C1 segment of cervical spinal cord (tissue), 14 donors: ENCODE measurements at regions not wholly inside any gene's neighbourhood (a gene's known extent, or its start where the extent isn't known, plus 50 kb on each side); places are given as distances from the start of the nearest gene placed in this dataset.

Experiments
- DNase-seq, 14 donors: peaks; one replicate each; lab custom pipeline; 2025; lab: John Stamatoyannopoulos, UW

DNA sequence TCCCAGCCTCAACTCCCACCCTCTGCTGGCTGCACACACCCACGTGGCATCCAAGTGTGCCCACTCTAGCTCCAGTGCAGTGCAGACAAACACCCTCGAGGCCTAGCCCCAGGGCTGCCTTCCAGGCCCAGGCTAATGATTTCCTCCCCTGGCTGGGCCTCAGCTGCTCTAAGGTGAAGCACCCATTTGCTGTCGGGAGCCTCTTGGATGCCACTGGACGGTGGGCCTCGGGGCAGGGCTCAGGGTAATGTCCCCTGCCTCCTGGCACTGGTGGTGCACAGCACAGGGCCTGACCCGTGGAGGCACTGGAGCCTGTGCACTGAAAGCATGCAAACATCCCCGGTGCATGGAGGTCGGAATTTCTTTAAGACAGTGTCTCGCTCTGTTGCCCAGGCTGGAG, 635.2 kb downstream of the TBC1D22A start:
- DNase-seq, result no peak

DNA sequence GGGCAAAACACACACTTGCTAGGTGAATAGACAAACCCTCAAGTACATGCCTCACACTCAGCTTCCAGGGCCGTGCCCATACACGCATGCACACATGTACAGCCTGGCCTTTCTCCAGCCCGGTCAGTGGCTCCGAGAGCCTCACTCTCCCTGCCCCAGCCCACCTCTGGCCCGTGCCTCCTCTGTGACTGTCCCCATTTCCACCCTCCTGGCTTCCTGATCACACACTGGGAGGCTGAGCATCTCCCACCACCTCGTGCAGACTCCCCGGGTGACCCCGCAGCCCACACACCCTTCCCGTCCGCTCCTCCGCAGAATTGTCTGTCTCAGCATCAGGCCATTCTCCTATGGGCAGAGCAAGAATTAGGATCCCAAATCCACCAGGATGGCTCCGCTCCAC, 634.1 kb downstream of the TBC1D22A start:
- DNase-seq, result no peak

DNA sequence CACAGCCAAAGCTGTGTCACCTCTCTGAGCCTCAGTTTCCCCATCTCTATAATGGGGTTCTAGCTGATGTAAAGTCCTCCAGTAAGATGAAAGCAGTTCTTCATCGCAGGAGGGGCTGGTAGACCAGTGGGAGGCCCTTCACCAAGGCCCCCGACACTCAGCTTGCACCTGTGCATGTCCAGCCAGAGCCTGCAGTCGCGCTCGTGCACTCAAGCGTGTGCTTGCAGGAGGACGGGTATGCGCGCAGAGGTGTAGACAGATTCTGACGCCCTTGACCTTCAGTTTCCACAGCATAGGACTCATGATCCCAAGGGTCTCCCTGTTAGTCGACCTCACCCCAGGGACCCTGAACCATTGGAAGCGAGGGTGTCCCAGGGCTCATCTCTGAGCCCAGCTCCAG, 633.7 kb downstream of the TBC1D22A start:
- DNase-seq, result no peak

DNA sequence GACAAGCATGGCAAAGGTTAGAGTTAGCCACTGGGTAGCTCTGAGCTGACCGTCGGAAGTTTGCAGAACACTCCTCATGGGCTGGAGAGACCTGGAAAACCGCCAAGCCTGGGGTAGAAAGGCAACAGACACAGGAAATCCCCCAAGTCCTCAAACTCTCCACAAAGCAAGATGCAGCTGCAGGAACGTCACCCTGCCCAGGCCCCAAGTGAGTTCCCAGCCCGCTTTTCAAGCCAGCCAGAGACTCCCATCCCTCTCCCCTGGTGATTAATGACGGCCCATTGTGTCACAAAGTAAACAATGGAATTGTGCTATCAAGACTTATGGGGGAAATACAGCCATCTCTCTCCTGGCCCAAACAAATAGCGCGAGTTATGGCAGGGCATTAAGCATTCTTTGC, 633.0 kb downstream of the TBC1D22A start:
- DNase-seq, result no peak

DNA sequence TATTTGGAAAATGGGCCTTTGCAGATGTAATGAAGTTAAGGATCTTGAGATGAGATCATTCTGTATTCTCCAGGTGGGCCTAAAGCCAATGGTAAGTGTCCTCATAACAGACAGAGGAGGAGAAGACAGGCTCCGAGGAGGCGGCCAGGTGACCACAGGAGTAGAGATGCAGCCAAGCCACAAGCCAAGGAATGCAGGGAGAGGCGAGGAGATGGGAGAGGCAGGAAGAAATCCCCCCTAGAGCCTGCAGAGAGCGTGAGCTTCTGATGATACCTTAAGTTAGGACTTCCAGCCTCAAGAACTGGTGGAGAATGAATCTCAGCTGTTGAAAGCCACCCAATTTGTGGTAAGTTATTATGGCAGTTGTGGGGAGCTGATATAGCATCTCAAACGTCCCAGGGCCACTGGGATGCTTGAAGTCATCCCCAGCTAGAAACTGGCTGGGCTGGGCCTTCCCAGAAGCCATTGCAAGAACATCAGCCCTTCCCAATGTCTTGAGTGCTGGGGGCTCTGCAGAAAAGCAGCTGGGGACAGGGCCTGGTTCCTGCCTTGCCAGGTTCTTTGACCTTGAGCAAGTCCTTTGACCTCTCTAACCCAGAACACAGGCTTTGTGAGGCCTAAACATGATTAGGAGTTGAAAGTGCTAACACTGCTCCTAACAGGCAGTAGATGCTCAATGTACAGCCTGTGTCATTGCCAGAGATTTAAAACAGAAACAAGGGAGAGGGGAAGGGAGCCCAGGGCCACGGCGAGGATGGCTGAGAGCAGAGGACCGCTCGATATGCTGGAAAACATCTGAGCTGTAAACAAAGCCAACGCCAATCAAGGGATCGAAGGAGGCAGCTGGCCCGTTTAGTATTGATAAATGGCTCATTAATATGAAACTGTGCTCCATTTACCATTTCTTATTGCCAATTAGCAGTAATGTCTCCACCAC, 632.3 kb downstream of the TBC1D22A start:
- DNase-seq, result no peak

DNA sequence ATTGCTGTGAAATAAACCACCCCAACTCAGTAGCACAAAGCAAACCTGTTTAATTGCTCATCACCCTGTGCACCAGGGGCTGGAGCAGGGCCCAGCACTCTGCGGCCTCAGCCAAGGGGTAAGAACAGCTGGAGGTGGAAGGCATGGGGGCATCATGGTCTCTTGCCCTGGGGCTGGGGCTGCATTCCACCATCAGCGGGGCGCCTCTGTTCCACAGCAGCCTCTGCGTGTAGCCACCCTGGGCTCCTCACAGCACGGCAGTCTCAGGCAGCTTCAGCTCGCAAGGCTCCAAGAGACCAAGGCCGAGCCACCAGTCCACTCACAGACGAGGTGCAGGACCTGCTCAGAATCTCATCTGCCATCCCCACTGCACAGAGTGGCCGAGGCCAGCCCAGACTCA, 630.7 kb downstream of the TBC1D22A start:
- DNase-seq, result no peak

DNA sequence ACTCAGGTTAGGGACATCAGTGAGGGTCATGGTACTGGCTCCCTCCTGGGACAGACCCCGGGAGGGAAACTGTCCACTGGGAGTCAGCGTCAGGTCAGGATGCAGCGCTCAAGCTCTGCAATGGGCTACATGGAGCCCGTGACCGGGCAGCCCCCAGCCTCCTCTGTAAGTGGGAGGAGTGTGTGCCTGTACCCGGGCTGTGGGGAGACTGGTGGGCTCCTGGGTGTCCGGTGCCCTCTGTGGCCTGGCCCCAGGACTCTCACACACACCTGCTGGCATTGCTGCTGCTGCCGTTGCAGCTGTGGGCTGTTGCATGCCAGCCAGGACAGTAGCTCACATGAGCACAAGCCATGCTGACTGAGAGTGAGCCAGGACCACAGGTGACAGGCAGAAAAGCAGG, 630.3 kb downstream of the TBC1D22A start:
- no peak for DNase-seq

DNA sequence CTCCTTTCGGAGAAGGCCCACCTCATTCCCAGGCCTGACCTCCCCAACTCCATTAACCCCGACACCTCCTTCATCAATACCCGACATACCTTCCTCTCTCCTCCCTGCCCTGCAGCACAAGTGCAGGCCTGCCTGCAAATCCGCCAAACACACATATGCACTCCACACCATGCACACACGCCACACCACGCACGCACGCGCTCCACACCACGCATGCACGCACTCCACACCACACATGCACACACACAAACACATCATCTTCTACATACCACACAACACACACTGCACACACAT, 629.6 kb downstream of the TBC1D22A start:
- DNase-seq, result no peak

DNA sequence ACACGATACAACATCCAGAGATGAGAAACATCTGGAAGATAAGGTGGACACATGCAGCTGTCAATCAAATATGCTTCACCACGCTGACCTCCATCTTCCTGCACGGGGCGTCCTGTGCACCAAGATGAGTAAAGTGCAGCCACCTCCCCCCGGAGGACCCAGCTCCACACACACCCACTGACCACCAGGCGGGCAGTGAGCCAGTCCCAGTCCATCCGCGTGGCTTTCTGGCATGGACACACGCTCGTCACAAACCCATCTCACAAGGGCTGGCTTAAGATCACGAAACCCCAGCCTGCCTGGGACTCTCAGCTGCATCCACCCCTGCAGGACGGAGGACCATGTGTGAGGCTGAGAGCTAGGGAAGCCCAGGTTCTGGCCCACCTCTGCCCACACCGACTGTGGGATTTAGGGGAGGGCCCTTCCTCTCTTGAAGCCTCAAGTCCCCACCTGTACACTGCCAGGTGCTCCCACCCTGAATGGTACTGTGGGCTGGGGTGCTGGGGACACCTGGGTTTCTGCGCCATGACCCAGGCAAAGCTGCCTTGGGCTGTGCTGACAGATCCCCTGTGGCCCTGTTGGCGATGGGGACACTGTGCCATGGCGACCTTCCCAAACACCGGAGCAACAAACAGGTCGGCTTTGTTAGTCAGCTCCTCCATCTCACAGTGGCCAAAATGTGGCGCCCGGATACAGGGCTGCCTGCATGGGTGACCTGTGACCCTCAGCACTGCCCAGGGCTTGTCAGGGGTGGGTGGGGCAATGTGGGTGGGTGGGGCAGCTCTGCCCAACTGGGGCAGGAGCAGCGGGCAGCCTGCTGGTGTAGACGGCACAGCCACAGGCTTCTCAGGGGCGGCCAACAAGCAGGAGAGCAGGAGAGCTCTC, 629.0 kb downstream of the TBC1D22A start:
- no peak for DNase-seq

DNA sequence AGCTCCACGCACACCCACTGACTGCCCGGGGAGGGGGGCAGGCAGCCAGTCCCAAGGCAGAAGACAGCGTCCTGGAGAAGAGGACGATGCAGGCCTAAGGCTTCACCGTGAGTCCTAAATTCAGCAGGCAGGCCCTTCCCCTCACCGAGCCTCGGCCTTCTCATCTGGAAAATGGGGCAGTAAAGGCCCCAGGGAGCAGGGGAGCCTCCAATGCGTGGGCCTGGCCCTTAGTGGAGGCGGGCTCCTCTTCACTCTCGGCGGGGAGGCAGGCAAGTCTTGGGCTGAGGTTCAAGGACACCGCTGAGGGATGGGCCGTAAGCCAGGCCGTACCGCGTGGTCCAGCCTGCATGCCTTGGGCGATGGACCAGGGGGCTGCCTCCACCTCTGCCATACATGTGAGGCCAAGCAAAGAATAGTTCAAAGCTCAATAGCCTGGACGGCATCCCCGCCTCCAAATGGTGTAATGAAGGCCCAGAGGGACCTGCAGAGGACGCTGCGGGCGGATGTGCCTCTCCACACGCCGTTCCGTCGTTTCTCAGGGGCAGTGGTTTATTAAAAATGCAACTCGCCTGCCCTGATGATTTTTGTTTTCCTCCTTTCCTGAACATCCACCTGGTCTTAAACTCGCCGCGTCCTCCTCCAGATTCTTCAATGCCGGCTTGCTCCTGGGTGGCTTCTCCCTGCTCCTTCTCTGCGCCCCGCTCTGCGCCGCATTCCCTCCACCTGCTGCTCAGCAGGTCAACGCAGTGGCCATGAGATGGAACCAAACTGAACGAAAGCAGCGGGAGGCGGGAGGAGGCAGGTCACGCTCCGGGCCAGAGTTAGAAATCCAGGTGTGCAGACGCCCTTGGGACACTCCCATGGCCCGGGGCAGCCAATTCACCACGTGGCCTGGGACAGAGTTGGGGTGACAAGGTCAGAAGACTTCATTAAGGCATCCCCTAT, 627.8 kb downstream of the TBC1D22A start:
- DNase-seq, result no peak

DNA sequence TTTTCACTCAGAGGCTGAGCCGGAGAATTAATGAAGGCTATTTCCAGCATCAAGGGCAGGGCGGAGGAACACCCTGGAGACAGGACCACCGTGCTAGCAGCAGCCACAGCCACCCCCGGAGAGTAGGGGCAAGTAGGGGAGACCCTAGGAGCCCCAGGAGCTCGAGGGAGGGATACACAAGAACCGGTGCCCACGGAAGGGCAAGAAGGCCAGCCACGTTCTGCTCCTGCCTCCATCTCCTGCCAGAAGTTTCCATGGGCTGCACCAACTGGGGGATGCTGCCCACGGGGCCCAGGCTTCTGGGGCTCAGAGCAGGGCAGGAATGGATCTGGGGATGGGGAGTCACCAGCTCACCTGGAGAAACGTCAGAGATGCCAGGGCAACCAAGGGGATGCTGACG, 626.8 kb downstream of the TBC1D22A start:
- DNase-seq, result no peak

DNA sequence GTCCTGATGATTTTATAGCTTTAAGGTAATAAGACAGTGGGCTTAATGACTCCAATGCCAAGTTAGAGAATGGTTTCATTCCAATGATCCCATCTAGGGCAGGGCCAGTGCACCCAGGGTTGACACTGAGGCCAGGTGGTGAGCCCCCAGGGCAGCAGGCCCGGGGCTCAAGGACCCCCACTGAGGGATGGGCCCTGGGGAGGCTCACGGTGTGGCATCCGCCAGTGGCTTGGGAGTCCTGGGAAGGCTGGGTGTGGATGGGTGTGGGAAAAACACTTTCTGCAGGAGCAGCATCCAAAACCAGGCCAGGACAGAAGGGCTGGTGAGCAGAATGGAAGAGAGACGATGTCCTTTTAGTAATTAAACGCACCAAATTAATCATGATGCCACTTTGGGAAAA, 626.3 kb downstream of the TBC1D22A start:
- DNase-seq, result no peak

DNA sequence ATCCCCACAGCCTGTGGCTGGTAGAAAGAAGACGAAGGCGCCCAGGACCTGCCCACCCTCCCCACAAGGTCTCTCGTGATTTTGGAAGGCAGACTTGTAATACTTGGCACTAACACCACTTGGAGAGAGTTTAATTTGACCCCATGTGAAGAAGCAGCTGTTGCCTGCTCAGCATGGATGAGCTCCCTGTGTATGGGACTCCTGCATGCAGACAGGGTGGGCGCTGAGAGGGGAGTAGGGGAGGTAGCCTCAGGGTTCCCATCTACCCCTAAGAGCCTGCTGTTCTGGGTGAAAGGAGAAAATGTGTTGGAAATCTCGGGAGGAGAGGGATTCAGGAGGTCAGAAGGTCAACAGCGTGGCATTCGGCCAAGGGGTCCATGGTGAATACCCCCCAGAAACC, 625.9 kb downstream of the TBC1D22A start:
- no peak for DNase-seq

DNA sequence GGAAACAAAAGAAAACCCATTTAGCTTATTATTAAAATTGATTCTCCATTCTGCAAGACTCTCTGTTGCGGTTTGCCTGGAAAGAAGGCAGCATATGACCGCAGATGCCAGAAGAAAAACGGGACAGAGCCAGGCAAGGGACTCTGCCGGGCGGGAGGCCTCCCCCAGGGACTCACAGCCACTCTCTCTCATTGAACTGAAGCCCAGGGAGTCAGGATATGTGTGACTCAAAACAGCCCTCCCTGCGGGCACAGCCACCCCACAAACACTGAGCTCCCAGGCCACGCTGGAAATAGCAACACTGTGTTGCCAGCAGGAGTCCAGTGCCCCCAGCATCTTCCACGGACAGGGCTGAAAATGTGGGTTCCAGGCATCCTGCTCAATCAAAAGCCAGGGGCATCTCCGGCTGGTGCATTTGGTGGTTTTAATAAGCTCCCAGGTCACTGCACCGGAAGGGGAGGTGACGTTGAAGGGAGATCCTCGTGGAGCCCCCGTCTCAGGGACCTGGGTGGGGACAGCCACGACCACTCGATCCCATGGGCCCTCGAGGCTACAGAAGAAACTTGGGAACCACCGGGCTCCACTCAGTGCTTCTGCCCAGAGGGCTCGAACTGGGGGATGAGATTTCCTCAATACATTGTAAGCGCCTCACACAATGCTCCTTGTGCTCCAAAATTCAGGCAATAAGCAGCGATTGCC, 624.5 kb downstream of the TBC1D22A start:
- peak in 1 of 14 donors; percentile 1 for DNase-seq

DNA sequence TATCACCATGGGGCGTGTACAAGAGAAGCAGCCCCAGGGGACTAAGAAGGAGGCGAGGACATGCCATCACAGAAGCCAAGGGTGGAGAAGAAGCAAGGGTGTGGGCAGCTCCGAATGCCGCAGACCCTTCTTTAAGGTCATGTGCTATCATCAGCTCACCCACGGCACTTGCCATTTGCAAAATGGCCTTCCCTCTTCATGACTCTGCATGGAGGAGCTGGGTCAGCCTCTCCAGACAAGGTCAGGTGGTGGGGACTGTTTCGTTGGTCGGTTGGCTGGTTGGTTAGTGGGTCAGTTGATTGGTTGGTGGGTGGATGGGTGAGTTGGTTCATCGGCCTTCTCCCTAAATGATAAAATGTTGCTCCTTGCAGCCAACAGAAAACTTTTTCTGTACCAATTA, 622.5 kb downstream of the TBC1D22A start:
- DNase-seq, result no peak

DNA sequence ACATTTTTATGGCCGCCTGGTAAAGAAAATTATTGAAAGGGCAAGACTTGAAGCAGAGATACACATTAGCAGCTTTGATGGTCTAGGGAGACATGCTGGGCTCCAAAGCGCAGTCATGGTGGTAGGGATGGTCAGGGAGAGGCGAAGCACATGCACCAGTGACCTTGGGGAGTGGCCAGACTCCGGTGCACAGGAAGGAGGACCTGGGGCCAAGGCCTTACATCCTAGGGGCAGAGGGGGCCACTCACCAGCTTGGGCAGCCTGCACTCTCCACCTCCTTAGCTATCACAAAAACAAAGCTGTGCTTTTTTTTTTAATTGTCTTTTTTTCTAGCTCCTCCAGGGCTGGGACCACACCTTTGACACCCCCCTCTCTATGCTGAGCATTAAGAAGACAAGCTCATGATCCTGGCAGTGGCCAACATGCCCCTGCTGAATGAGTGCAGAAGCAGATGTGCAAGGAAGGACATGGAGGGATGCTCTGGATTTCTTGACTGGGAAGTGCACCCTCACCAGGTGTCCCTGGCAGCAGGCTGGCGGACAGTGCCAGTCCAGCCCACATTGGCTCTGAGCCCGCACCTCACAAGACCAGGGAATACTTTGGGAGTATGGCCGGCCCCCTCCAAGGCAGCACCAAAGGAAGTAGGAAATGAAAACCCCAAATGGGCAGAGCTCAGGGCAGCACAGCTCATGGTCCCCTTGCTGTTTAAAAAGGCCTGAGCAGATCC, 619.9 kb downstream of the TBC1D22A start:
- DNase-seq, result no peak

DNA sequence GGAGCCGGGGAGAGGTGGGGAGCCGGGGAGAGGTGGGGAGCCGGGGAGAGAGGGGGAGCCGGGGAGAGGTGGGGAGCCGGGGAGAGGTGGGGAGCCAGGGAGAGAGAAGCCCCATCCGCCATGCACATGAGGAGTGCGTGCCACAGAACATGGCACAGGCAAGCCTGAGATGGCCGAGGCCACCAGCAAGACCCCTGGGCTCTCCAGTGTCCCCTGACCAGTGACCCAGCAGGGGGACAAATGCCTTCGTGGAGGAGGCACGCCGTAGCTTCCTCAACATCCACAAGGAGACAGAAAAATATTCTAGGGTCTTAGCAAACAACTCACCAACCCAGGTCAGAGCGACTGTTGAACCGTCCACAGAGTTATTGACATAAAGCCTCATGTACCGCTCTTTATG, 618.8 kb downstream of the TBC1D22A start:
- no peak for DNase-seq

DNA sequence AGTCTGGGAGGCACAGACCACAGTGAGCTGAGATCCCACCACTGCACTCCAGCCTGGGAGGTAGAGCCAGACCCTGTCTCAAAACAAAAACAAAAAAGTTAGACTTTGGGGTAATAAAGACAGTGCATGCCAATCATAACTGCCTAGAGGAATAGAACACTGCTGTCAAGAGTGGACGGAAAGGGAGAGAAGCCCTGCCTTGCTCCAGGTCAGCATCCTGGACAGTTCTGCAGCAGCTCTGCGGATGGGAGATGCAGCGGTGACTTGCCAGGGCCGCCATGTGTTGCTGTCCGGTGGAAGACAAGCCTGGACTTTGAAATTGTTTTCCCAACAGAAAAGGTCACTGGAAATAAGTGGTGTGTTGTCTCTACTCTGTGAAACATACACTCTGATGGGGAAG, 618.2 kb downstream of the TBC1D22A start:
- DNase-seq, result no peak

DNA sequence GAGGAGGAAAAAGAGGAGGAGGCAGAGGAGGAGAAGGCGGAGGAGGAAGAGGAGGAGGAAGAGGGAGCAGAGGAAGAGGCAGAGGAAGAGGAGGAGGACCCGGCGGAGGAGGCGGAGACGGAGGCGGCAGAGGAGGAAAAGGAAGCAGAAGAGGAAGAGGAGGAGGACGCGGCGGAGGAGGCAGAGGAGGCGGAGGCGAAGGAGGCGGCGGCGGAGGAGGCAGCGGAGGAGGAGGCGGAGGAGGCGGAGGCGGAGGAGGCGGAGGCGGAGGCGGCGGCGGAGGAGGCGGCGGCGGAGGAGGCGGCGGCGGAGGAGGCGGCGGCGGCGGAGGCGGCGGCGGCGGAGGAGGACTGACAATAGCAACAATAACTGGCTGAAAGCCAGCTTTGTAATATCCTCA, 616.6 kb downstream of the TBC1D22A start:
- no peak for DNase-seq

DNA sequence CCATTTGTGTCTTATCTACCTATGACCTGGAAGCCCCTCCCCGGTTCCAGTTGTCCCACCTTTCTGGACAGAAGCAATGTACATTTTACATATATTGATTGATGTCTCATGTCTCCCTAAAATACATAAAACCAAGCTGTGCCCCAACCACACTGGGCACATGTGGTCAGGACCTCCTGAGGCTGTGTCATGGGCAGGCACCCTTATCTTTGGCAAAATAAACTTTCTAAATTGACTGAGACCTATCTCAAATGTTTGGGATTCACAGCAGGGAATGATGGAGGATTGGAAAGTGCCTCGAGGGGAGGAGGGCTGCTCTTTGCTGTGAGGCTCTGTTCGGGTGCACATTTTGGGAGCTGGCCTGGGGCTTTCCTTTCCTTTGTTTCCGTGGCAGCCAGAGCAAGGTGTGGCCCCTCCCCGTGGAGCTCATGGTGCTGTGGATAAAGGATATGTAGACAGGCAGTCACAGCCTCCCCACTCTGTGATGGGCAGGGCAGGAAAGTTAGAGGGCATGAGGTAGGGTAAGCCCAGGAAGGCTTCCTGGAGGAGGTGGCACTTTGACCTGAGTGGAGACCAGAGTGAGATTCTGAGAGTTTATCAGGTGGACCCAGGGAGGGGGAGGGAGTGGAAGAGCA, 615.6 kb downstream of the TBC1D22A start:
- no peak for DNase-seq
